A673 (cell line): ENCODE measurements at regions not wholly inside any gene's neighbourhood (a gene's known extent, or its start where the extent isn't known, plus 50 kb on each side); places are given as distances from the start of the nearest gene placed in this dataset.

Experiments
- BruUV-seq: library from RNA; stranded (reverse); fragments of 400-500 nt; replicated peaks from 2 replicates; lab custom pipeline; 2021; lab: Mats Ljungman, UMichigan
- CTCF ChIA-PET: fragments of 300-600 bp; sonication (Branson Sonifier 250); formaldehyde crosslinking; loops from one replicate; lab custom pipeline; 2022; ENCODE audit warnings: antibody characterized with exemption; lab: Charles Lee
- POLR2A ChIA-PET: fragments of 300-600 bp; sonication (Branson Sonifier 250); formaldehyde crosslinking; loops from one replicate; lab custom pipeline; 2022; ENCODE audit warnings: antibody characterized with exemption; ENCODE audit not compliant: low non-redundant PET; lab: Charles Lee
- DNase-seq: peaks from one replicate; pipeline ENCODE4 v3.0.0-alpha.2; 2015; ENCODE audit warnings: low spot score
- H3K27ac ChIP-seq: fragments of 200-600 bp; sonication (generic); 2 replicates; pipeline ENCODE4 v1.5.1; 2016; ENCODE audit warnings: mixed run types, low read depth, mild to moderate bottlenecking, mixed read lengths, antibody characterized with exemption, low read length; ENCODE audit not compliant: poor library complexity, severe bottlenecking
- H3K27me3 ChIP-seq: fragments of 200-600 bp; sonication (generic); replicated peaks from 2 replicates; pipeline ENCODE4 v1.6.1; 2017; ENCODE audit warnings: mixed run types, low read depth, mild to moderate bottlenecking, mixed read lengths, antibody characterized with exemption, low read length; ENCODE audit not compliant: insufficient read depth, poor library complexity
- H3K36me3 ChIP-seq: fragments of 200-600 bp; sonication (generic); 2 replicates; pipeline ENCODE4 v1.6.1; 2016; ENCODE audit warnings: mixed run types, mild to moderate bottlenecking, mixed read lengths, antibody characterized with exemption, low read length; ENCODE audit not compliant: insufficient read depth, poor library complexity, severe bottlenecking
- H3K4me1 ChIP-seq: fragments of 200-600 bp; sonication (generic); 2 replicates; pipeline ENCODE4 v1.6.1; 2017; ENCODE audit warnings: mixed run types, mild to moderate bottlenecking, mixed read lengths, antibody characterized with exemption, low read length; ENCODE audit not compliant: insufficient read depth, poor library complexity, severe bottlenecking
- H3K4me3 ChIP-seq: fragments of 200-600 bp; sonication (generic); 2 replicates; pipeline ENCODE4 v1.5.1; 2016; ENCODE audit warnings: low read depth, mixed run types, mild to moderate bottlenecking, mixed read lengths, low read length; ENCODE audit not compliant: poor library complexity, severe bottlenecking
- H3K9me3 ChIP-seq: fragments of 200-600 bp; sonication (generic); 2 replicates; pipeline ENCODE4 v1.6.1; 2016; ENCODE audit warnings: mixed run types, low read depth, mild to moderate bottlenecking, mixed read lengths, antibody characterized with exemption, low read length; ENCODE audit not compliant: poor library complexity, severe bottlenecking
- EZH2 ChIP-seq: fragments of 200-600 bp; sonication (generic); IDR thresholded peaks from 2 replicates; pipeline ENCODE4 v1.6.1; 2017; ENCODE audit warnings: borderline replicate concordance, low read depth, mild to moderate bottlenecking, mixed read lengths, antibody characterized with exemption, low read length; ENCODE audit not compliant: poor library complexity, severe bottlenecking
- intact Hi-C: fragments of 100-400 bp; cut with micrococcal nuclease; formaldehyde crosslinking; loops from one replicate; pipeline ENCODE4 v1.10.0; 2022; ENCODE audit not compliant: unreplicated experiment
- TF ChIP-seq, protein P1 (sequence below): fragments of 300-800, 200-600 bp; sonication (generic); conservative IDR thresholded peaks from 2 replicates; pipeline ENCODE4 v1.5.1; 2017; ENCODE audit warnings: low read depth, mild to moderate bottlenecking, antibody characterized with exemption, low read length, moderate library complexity, mixed read lengths

- no peak overlapping the region for H3K4me3 ChIP-seq
- TF ChIP-seq EZH2, result no peak
- TF ChIP-seq, protein P1, sequence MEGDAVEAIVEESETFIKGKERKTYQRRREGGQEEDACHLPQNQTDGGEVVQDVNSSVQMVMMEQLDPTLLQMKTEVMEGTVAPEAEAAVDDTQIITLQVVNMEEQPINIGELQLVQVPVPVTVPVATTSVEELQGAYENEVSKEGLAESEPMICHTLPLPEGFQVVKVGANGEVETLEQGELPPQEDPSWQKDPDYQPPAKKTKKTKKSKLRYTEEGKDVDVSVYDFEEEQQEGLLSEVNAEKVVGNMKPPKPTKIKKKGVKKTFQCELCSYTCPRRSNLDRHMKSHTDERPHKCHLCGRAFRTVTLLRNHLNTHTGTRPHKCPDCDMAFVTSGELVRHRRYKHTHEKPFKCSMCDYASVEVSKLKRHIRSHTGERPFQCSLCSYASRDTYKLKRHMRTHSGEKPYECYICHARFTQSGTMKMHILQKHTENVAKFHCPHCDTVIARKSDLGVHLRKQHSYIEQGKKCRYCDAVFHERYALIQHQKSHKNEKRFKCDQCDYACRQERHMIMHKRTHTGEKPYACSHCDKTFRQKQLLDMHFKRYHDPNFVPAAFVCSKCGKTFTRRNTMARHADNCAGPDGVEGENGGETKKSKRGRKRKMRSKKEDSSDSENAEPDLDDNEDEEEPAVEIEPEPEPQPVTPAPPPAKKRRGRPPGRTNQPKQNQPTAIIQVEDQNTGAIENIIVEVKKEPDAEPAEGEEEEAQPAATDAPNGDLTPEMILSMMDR, result no peak
- ChIA-PET CTCF (interaction anchor here (0.5 to 2.0 kb wide), 5 partner anchors 62 to 908 kb away, joined by 3 to 15 read pairs (median 7); no protein-coding TSS in a partner anchor), POLR2A (no interaction called here)
- no peaks in the 10 kb centered on the region for H3K36me3 ChIP-seq
- BruUV-seq, result no TSS peak
- H3K4me1 ChIP-seq, result no peaks in the 10 kb centered on the region
- no peak overlapping the region for H3K27ac ChIP-seq
- intact Hi-C loops, result loop anchor here (1.0 kb wide), 1 partner anchor 64 kb away; no protein-coding TSS in a partner anchor
- no peak for DNase-seq
- H3K9me3 ChIP-seq, result no peaks in the 10 kb centered on the region
- H3K27me3 ChIP-seq, result no peaks in the 10 kb centered on the region
Measured at GRCh38 chr3:187615630-187616029, 54.6 kb downstream of the SST start.

DNA sequence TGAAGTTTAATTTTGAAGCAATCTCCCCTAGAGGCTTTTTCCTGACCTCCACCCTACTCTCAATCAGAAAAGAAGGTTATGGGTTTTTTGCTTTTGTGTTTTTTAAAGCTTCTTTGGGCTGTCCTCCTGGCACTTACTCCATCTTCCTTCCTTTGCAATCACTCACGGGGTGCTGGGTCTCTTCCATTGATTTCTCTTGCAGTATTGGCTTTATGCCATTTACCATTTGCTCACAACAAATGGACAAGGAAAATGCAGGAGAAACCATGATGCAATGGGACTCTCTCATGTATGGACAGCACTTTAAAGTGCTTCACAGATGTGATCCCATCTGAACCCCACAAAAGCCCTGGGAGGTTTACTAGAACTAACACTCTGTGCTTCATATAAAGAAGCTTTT is 57.5 kb downstream of the SST start:
- Histone ChIP-seq H3K9me3 (no peaks in the 10 kb centered on the region), H3K4me1 (no peaks in the 10 kb centered on the region), H3K4me3 (no peak overlapping the region), H3K27ac (no peak overlapping the region), H3K27me3 (no peaks in the 10 kb centered on the region), H3K36me3 (no peaks in the 10 kb centered on the region)
- no peak for DNase-seq
- POLR2A ChIA-PET, result no interaction called here
- intact Hi-C loops, result loop anchor here (2.0 kb wide), 1 partner anchor 294 kb away; no protein-coding TSS in a partner anchor
- CTCF ChIA-PET, result no interaction called here
- no peak for TF ChIP-seq EZH2
- TF ChIP-seq, protein P1, result no peak
- BruUV-seq, result no TSS peak

DNA sequence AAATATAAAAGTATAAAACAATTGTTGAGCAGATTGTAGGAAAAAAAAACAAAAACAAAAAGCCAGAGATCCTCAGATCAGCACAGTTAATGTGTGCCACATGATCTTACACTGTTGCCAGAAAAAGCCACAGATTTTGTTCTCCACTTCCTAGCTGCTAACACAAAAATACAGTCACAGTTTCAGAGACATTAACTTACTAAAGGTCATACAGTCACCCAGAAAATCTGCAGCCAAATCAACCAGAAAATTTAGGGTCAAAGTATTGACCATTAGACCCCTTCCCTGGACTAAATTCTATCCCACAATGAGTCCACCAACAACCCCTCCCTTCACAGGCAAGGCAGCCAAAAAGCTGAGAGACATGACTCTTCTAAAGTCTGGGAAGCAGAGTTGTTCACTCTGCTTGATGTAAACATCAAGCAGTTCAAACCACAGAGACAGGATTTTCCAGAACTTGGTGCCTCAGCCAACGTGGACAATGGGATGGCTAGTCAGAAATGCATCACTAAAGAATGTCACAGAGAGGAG is 59.1 kb downstream of the SST start:
- H3K27ac ChIP-seq, result no peak overlapping the region
- ChIA-PET POLR2A (no interaction called here), CTCF (no interaction called here)
- H3K36me3 ChIP-seq, result no peaks in the 10 kb centered on the region
- no peak overlapping the region for H3K4me3 ChIP-seq
- BruUV-seq, result no TSS peak
- no peaks in the 10 kb centered on the region for H3K9me3 ChIP-seq
- intact Hi-C loops, result no loop called here
- no peaks in the 10 kb centered on the region for H3K27me3 ChIP-seq
- no peak for DNase-seq
- TF ChIP-seq, protein P1, result no peak
- no peak for TF ChIP-seq EZH2
- H3K4me1 ChIP-seq, result no peaks in the 10 kb centered on the region
